ENCODE measurements at regions not wholly inside any gene's neighbourhood (a gene's known extent, or its start where the extent isn't known, plus 50 kb on each side); places are given as distances from the start of the nearest gene placed in this dataset.
"Not testable (repeated sequence)": the region's sequence is repeated elsewhere in the genome, so short reads cannot be mapped to it uniquely, and the experiment has no call there.

DNA sequence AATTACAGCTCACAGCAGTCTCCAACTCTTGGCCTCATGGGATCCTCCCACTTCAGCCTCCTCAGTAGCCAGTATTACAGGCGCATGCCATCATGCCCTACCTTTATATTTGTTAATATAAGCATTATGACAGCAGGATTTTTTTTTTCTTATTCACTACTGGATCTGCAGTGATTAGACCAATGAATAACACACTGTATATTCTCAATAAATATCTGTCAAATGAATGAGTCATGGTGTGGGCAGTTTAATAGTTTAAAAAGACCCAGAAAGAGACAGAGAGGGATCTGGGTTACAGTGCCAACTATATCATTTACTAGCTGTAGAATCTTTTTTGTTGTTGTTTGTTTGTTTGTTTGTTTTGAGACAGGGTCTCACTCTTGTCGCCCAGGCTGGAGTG is 62.4 kb upstream of the LTBP1 start:
- Histone ChIP-seq H3K9me3 (ENCODE audit: low read depth, low read length) (no peaks in the 10 kb centered on the region), H3K79me2 (ENCODE audit: insufficient read depth, low read length) (no peaks in the 10 kb centered on the region), H3K4me1 (ENCODE audit: insufficient read depth, low read length) (peaks cover 9% of the 10 kb centered on the region), H2AFZ (ENCODE audit: low read length) (no peak overlapping the region), H3K27me3 (ENCODE audit: insufficient read depth, low read length) (no peaks in the 10 kb centered on the region), H4K20me1 (ENCODE audit: insufficient read depth, low read length) (no peaks in the 10 kb centered on the region), H3K36me3 (ENCODE audit: insufficient read depth, low read length) (no peaks in the 10 kb centered on the region), H3K4me3 (ENCODE audit: insufficient read depth, low read length) (no peak overlapping the region), H3K27ac (ENCODE audit: low read depth, low read length) (no peak overlapping the region), H3K4me2 (ENCODE audit: insufficient read depth, low read length) (no peak overlapping the region)
- DNase-seq (ENCODE audit: insufficient read length, low spot score, missing footprints): no peak
- TF ChIP-seq, protein P1, sequence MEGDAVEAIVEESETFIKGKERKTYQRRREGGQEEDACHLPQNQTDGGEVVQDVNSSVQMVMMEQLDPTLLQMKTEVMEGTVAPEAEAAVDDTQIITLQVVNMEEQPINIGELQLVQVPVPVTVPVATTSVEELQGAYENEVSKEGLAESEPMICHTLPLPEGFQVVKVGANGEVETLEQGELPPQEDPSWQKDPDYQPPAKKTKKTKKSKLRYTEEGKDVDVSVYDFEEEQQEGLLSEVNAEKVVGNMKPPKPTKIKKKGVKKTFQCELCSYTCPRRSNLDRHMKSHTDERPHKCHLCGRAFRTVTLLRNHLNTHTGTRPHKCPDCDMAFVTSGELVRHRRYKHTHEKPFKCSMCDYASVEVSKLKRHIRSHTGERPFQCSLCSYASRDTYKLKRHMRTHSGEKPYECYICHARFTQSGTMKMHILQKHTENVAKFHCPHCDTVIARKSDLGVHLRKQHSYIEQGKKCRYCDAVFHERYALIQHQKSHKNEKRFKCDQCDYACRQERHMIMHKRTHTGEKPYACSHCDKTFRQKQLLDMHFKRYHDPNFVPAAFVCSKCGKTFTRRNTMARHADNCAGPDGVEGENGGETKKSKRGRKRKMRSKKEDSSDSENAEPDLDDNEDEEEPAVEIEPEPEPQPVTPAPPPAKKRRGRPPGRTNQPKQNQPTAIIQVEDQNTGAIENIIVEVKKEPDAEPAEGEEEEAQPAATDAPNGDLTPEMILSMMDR (IDR thresholded peaks at IDR 0.05; ENCODE audit: extremely low read depth, low read depth, low read length): no peak

DNA sequence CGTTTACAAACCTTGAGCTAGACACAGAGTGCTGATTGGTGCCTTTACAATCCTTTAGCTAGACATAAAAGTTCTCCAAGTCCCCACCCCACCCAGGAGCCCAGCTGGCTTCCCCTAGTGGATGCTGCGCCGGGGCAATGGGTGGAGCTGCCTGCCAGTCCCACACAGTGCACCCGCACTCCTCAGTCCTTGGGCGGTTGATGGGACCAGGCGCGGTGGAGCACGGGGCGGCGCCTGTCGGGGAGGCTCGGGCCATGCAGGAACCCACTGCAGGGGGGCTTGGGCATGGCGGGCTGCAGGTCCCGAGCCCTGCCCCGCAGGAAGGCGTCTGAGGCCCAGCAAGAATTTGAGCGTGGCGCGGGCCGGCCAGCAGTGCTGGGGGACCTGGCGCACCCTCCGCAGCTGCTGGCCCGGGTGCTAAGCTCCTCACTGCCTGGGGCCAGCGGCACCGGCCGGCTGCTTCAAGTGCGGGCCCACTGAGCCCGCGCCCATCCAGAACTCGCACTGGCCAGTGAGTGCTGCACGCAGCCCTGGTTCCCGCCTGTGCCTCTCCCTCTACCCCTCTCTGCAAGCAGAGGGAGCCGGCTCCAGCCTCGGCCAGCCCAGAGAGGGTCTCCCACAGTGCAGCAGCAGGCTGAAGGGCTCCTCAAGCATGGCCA is 60.2 kb upstream of the LTBP1 start:
- not testable (repeated sequence) for H3K4me3 ChIP-seq (ENCODE audit: insufficient read depth, low read length); H3K36me3 ChIP-seq (ENCODE audit: insufficient read depth, low read length); H3K27me3 ChIP-seq (ENCODE audit: insufficient read depth, low read length); H4K20me1 ChIP-seq (ENCODE audit: insufficient read depth, low read length); H3K27ac ChIP-seq (ENCODE audit: low read depth, low read length); DNase-seq (ENCODE audit: insufficient read length, low spot score, missing footprints); H3K9me3 ChIP-seq (ENCODE audit: low read depth, low read length); H3K79me2 ChIP-seq (ENCODE audit: insufficient read depth, low read length); H2AFZ ChIP-seq (ENCODE audit: low read length); H3K4me2 ChIP-seq (ENCODE audit: insufficient read depth, low read length); H3K4me1 ChIP-seq (ENCODE audit: insufficient read depth, low read length)

DNA sequence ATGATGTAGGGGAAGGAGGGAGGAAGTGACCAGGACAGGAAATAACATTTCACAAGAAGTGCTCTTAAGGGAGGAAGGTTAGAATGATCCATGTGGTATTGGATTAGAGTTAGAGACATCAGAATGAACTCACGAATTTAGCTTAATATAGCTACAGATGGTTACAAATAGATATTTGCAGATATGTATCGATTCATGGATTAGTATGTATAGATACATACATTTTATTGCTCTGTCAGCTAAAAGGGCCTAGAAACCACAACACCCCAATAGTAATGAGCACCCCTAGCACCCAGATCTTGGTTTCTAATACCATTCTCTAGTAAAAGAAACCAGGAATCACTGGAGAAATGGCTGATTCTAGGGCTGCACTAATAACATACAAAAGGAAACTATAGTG is 59.6 kb upstream of the LTBP1 start:
- Histone ChIP-seq H3K36me3 (ENCODE audit: insufficient read depth, low read length) (no peaks in the 10 kb centered on the region), H3K27ac (ENCODE audit: low read depth, low read length) (no peak overlapping the region), H3K4me1 (ENCODE audit: insufficient read depth, low read length) (peaks cover 9% of the 10 kb centered on the region), H4K20me1 (ENCODE audit: insufficient read depth, low read length) (no peaks in the 10 kb centered on the region), H2AFZ (ENCODE audit: low read length) (no peak overlapping the region), H3K79me2 (ENCODE audit: insufficient read depth, low read length) (no peaks in the 10 kb centered on the region), H3K4me2 (ENCODE audit: insufficient read depth, low read length) (no peak overlapping the region), H3K4me3 (ENCODE audit: insufficient read depth, low read length) (no peak overlapping the region), H3K9me3 (ENCODE audit: low read depth, low read length) (no peaks in the 10 kb centered on the region), H3K27me3 (ENCODE audit: insufficient read depth, low read length) (no peaks in the 10 kb centered on the region)
- TF ChIP-seq, protein P1 (IDR thresholded peaks at IDR 0.05; ENCODE audit: extremely low read depth, low read depth, low read length): no peak
- no peak for DNase-seq (ENCODE audit: insufficient read length, low spot score, missing footprints)

DNA sequence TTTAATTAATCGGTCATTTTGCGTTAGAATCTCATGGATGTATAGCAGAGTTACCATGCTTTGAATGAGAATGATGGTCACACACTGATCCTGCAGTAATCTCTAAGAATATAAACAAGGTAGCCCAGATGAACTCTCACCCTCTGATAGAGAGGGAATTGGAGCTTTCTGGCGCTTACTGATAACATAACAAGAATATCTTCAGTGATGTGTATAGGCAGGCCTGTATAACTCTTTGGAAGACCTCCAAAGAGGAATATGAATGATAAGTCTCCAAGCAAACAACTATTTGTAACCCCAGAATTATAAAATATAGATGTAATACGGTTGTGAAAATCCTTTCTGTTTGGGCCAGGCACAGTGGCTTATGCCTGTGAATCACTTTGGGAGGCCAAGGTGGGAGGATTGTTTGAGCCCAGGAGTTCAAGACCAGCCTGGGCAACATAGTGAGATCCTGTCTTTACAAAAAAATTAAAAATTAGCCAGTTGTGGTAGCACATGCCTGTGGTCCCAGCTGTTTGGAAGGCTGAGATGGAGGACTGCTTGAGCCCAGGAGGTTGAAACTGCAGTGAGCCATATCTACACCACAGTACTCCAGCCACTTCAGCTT is 52.5 kb upstream of the LTBP1 start:
- Histone ChIP-seq H3K27me3 (ENCODE audit: insufficient read depth, low read length) (peaks cover 7% of the 10 kb centered on the region), H3K4me1 (ENCODE audit: insufficient read depth, low read length) (peaks cover 3% of the 10 kb centered on the region), H2AFZ (ENCODE audit: low read length) (no peak overlapping the region), H3K4me2 (ENCODE audit: insufficient read depth, low read length) (no peak overlapping the region), H4K20me1 (ENCODE audit: insufficient read depth, low read length) (no peaks in the 10 kb centered on the region), H3K4me3 (ENCODE audit: insufficient read depth, low read length) (no peak overlapping the region), H3K9me3 (ENCODE audit: low read depth, low read length) (no peaks in the 10 kb centered on the region), H3K79me2 (ENCODE audit: insufficient read depth, low read length) (no peaks in the 10 kb centered on the region), H3K36me3 (ENCODE audit: insufficient read depth, low read length) (no peaks in the 10 kb centered on the region), H3K27ac (ENCODE audit: low read depth, low read length) (no peak overlapping the region)
- DNase-seq (ENCODE audit: insufficient read length, low spot score, missing footprints): no peak
- TF ChIP-seq, protein P1 (IDR thresholded peaks at IDR 0.05; ENCODE audit: extremely low read depth, low read depth, low read length): no peak
